Activated CD8-positive, alpha-beta T cell treated with anti-CD3 and anti-CD28 coated beads, Interleukin-2, amount 10 ng/mL, durations not matched to agents 7 days and 5 days (primary cell): ENCODE measurements at regions not wholly inside any gene's neighbourhood (a gene's known extent, or its start where the extent isn't known, plus 50 kb on each side); places are given as distances from the start of the nearest gene placed in this dataset.
"Not testable (repeated sequence)": the region's sequence is repeated elsewhere in the genome, so short reads cannot be mapped to it uniquely, and the experiment has no call there.

Experiments
- ATAC-seq: fragments of 150-1000 bp; cut with Tn5 transposase; one replicate; pipeline ENCODE4 v1.10.0; 2021; ENCODE audit warnings: moderate library complexity
- CTCF ChIA-PET: fragments of 350-600 bp; sonication (Branson Sonifier 250); formaldehyde crosslinking; loops from one replicate; lab custom pipeline; 2021; ENCODE audit warnings: antibody characterized with exemption; lab: Charles Lee
- POLR2A ChIA-PET: fragments of 350-600 bp; sonication (Branson Sonifier 250); formaldehyde crosslinking; loops from one replicate; lab custom pipeline; 2021; ENCODE audit warnings: antibody characterized with exemption; lab: Charles Lee
- DNase-seq: peaks from one replicate; pipeline ENCODE4 v3.0.0-alpha.2; 2020
- H3K27ac Mint-ChIP-seq: one replicate; pipeline ENCODE4 v1.8.0; 2021; ENCODE audit warnings: mild to moderate bottlenecking, mixed read lengths
- H3K27me3 Mint-ChIP-seq: one replicate; pipeline ENCODE4 v1.8.0; 2021; ENCODE audit warnings: low read depth, mixed read lengths
- H3K36me3 Mint-ChIP-seq: one replicate; pipeline ENCODE4 v1.8.0; 2021; ENCODE audit warnings: low read depth, mixed read lengths
- H3K4me1 Mint-ChIP-seq: one replicate; pipeline ENCODE4 v1.8.0; 2021; ENCODE audit warnings: low read depth, mixed read lengths
- H3K4me3 Mint-ChIP-seq: one replicate; pipeline ENCODE4 v1.8.0; 2021; ENCODE audit warnings: mild to moderate bottlenecking, mixed read lengths
- H3K9me3 Mint-ChIP-seq: one replicate; pipeline ENCODE4 v1.8.0; 2022; ENCODE audit warnings: mixed read lengths; ENCODE audit not compliant: insufficient read depth

DNA sequence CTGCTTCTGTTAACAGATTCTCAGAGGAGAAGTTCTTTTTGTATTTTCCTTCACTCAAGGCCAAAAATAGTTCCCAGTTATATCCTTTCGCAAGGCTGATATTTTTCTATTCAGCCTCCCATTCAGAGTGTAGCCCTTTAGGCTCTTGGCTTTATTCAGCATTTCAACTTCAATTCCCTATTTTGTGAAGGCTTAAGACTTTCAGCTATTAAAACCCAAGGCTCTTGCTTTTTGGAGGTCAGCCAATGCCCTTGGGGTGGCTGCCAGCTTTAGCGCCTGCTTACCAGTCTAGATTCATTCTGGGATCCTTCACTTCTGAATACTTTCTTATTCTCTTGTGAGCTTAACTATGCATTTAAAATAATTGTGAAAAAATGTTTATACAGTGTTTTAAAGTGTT is 57.3 kb upstream of the ADGRA3 start:
- H3K9me3 Mint-ChIP-seq: peaks cover 8% of the 10 kb centered on the region
- CTCF ChIA-PET: no interaction called here
- no peak for DNase-seq

DNA sequence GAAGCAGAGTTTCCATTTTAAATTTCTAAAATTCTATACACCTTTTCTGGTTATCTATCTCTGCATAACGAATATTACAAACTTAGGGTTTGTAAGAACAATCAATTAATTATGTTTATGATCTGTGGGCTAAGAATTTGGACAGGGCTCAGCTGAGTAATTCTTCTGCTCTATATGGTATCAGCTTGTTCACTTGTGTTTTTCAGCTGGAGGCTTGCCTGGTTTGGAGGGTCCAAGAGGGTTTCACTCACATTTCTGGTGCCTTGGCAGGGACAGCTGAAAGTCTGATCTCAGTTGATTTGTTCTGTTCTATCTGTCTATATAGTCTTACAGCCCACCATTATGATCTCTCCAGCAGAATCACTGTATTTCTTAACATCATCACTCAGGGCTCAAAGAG is 57.8 kb upstream of the ADGRA3 start:
- ATAC-seq (no peak), DNase-seq (no peak)
- no peak overlapping the region for H3K4me3 Mint-ChIP-seq
- no peak overlapping the region for H3K27ac Mint-ChIP-seq
- ChIA-PET POLR2A (no interaction called here), CTCF (no interaction called here)
- H3K4me1 Mint-ChIP-seq: no peaks in the 10 kb centered on the region
- no peaks in the 10 kb centered on the region for H3K36me3 Mint-ChIP-seq
- peaks cover 8% of the 10 kb centered on the region for H3K9me3 Mint-ChIP-seq
- H3K27me3 Mint-ChIP-seq: no peaks in the 10 kb centered on the region

More for the DNA sequence above, 57.3 kb upstream of the ADGRA3 start:
- H3K27me3 Mint-ChIP-seq: no peaks in the 10 kb centered on the region
- no peak overlapping the region for H3K4me3 Mint-ChIP-seq
- POLR2A ChIA-PET: no interaction called here
- no peaks in the 10 kb centered on the region for H3K4me1 Mint-ChIP-seq
- ATAC-seq: no peak
- no peak overlapping the region for H3K27ac Mint-ChIP-seq
- no peaks in the 10 kb centered on the region for H3K36me3 Mint-ChIP-seq

DNA sequence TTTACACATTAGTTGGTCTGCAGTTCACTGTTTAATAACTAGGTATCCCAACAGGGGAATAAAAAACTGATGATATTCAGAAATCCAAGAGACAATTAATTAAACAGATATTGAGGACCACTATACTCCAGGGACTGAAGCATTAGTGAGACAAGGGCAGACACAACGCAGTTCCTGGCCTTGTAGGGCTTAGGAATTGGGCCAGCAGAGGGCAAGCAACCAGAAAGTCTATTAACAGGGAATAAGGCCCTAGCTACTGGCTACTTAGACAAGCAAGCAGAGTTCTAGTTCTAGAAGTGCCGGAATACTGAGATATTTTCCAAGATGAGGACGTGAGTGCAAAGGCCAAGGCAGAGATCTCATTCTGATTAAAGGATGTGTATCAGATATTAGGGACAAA is 58.6 kb upstream of the ADGRA3 start:
- ChIA-PET POLR2A (no interaction called here), CTCF (no interaction called here)
- DNase-seq (no peak), ATAC-seq (no peak)
- peaks cover 8% of the 10 kb centered on the region for H3K9me3 Mint-ChIP-seq
- no peak overlapping the region for H3K4me3 Mint-ChIP-seq
- no peaks in the 10 kb centered on the region for H3K27me3 Mint-ChIP-seq
- H3K36me3 Mint-ChIP-seq: no peaks in the 10 kb centered on the region
- H3K4me1 Mint-ChIP-seq: no peaks in the 10 kb centered on the region
- H3K27ac Mint-ChIP-seq: no peak overlapping the region

DNA sequence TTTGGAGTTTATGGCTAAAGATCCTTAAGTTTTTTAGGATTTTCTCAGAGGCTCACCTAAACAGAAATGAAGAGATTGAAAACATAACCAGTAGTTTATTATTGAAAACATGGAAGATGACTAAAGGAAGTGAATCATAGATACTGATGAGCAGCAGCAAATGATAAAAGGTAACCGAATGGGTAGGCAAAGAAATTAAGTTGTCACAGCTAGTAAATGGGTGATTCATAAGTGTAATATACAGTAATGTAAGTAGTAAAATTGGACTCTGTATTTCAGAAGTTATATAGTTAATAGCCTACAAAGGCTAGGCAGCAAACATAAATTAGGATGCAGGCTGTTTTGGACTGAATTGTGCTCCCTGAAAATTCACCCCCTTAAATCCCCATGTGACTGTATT is 59.0 kb upstream of the ADGRA3 start:
- peaks cover 7% of the 10 kb centered on the region for H3K9me3 Mint-ChIP-seq
- no peak for DNase-seq
- ChIA-PET CTCF (no interaction called here), POLR2A (no interaction called here)
- H3K4me1 Mint-ChIP-seq: no peaks in the 10 kb centered on the region
- no peaks in the 10 kb centered on the region for H3K27me3 Mint-ChIP-seq
- no peak overlapping the region for H3K4me3 Mint-ChIP-seq
- no peak for ATAC-seq
- H3K27ac Mint-ChIP-seq: no peak overlapping the region
- no peaks in the 10 kb centered on the region for H3K36me3 Mint-ChIP-seq

DNA sequence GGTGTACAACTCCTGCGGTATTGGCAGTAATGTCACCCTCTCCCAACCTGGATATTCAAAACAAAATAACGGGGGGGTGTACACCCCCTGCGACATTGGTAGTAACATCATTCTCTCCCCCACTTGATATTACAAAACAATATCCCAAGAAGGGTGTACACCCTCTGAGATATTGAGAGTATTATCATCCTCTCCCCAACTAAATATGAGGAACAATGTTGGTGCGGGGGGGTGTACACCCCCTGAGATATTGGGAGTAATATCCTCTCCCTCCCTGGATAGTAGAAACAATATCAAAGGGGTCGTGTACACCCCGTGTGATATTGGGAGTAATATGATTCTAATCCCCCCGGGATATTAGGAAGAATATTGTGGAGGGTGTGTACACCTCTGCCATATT is 71.4 kb upstream of the ADGRA3 start:
- no peak overlapping the region for H3K27ac Mint-ChIP-seq
- no peaks in the 10 kb centered on the region for H3K27me3 Mint-ChIP-seq
- DNase-seq: no peak
- H3K9me3 Mint-ChIP-seq: no peaks in the 10 kb centered on the region
- POLR2A ChIA-PET: no interaction called here
- no peak overlapping the region for H3K4me3 Mint-ChIP-seq
- CTCF ChIA-PET: no interaction called here
- no peaks in the 10 kb centered on the region for H3K4me1 Mint-ChIP-seq
- peak; percentile 27 for ATAC-seq
- H3K36me3 Mint-ChIP-seq: no peaks in the 10 kb centered on the region

DNA sequence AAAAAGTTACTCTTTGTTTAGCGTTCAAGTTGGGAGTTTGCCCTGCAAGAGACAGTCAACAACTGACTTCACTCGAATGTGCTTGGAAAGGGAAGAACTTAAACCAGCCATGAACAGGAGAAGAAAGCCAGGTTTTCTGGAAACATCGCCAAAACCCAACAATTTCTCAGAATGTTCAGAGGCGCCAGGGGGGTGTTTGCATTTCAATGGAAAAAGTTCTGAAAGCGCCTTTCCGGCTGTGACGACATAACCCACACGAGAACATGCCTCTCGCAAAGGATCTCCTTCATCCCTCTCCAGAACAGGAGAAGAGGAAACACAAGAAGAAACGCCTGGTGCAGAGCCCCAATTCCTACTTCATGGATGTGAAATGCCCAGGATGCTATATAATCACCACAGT is 78.1 kb upstream of the ADGRA3 start:
- ChIA-PET POLR2A (no interaction called here), CTCF (no interaction called here)
- Mint-ChIP-seq H3K27ac (no peak overlapping the region), H3K4me1 (no peaks in the 10 kb centered on the region), H3K4me3 (no peak overlapping the region), H3K36me3 (no peaks in the 10 kb centered on the region), H3K27me3 (no peaks in the 10 kb centered on the region), H3K9me3 (no peaks in the 10 kb centered on the region)
- ATAC-seq: no peak
- DNase-seq: no peak

DNA sequence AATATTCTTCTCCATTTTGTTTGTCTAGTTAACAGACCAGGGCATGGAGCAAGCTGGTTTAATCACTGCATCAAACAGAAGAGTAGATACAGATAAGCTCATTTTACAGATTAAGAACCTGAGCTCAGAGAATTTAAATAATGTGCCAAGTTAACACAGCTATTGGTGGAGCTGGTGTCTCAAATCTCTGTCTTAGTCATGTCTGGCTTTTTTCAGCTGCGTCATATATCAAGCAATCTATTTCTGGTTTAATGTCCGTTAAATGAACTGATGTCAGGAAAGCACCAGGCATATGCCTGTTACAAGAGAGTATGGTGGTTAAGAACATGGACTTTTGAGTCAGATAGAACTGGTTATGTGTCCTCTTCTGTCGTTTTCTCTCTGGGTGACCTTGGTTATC is 79.8 kb upstream of the ADGRA3 start:
- Mint-ChIP-seq H3K4me1 (no peaks in the 10 kb centered on the region), H3K4me3 (no peak overlapping the region), H3K27ac (no peak overlapping the region), H3K9me3 (no peaks in the 10 kb centered on the region), H3K36me3 (no peaks in the 10 kb centered on the region), H3K27me3 (no peaks in the 10 kb centered on the region)
- POLR2A ChIA-PET: no interaction called here
- CTCF ChIA-PET: interaction anchor here (1.0 kb wide), 1 partner anchor 150 kb away, joined by 3 read pairs; no protein-coding TSS in a partner anchor
- DNase-seq: no peak
- no peak for ATAC-seq

DNA sequence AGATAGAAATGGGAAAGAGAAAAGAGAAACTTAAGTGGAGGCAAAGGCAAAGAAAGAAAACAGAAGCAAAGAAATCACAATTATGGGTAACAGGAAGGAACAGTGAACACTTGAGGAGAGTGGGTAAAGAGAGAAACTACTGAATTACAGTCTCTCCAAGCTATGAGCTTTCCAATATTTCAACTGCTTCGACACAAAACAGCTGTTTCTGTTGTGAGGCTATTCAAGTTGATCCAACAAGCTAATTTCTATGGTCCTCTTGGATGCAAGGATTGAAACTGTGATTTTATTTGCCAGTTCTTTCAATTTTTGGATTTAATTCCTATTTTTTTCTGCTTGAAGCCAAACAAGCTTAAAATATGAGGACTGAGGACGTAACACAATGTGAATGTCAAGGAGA is 80.5 kb upstream of the ADGRA3 start:
- H3K27ac Mint-ChIP-seq: no peak overlapping the region
- no peaks in the 10 kb centered on the region for H3K27me3 Mint-ChIP-seq
- CTCF ChIA-PET: interaction anchor here (1.0 kb wide), 1 partner anchor 151 kb away, joined by 3 read pairs; no protein-coding TSS in a partner anchor

DNA sequence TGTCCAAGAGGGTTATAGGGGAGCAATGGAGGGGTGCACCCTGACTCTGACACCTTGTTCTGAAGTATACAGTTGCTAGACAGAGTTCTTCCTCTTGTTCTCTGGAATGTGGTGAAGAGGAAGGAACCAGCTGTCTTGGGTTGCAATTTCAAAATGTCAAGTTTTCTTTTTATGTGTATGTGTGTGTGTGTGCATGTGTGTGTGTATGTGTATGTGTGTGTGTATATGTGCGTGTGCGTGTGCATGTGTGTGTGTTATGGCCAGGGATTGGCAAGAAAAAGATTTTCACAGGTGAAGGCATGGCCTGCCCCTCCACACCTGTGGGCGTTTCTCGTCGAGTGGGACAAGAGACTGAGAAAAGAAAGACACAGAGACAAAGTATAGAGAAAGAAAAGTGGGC is 81.6 kb upstream of the ADGRA3 start:
- H3K4me3 Mint-ChIP-seq: no peak overlapping the region
- no peaks in the 10 kb centered on the region for H3K4me1 Mint-ChIP-seq
- ChIA-PET CTCF (no interaction called here), POLR2A (no interaction called here)
- no peak overlapping the region for H3K27ac Mint-ChIP-seq
- no peaks in the 10 kb centered on the region for H3K9me3 Mint-ChIP-seq
- ATAC-seq (no peak), DNase-seq (no peak)
- H3K36me3 Mint-ChIP-seq: no peaks in the 10 kb centered on the region
- no peaks in the 10 kb centered on the region for H3K27me3 Mint-ChIP-seq

More for the DNA sequence above, 80.5 kb upstream of the ADGRA3 start:
- ATAC-seq (no peak), DNase-seq (no peak)
- no peak overlapping the region for H3K4me3 Mint-ChIP-seq
- H3K36me3 Mint-ChIP-seq: no peaks in the 10 kb centered on the region
- H3K9me3 Mint-ChIP-seq: no peaks in the 10 kb centered on the region
- POLR2A ChIA-PET: no interaction called here
- H3K4me1 Mint-ChIP-seq: no peaks in the 10 kb centered on the region

DNA sequence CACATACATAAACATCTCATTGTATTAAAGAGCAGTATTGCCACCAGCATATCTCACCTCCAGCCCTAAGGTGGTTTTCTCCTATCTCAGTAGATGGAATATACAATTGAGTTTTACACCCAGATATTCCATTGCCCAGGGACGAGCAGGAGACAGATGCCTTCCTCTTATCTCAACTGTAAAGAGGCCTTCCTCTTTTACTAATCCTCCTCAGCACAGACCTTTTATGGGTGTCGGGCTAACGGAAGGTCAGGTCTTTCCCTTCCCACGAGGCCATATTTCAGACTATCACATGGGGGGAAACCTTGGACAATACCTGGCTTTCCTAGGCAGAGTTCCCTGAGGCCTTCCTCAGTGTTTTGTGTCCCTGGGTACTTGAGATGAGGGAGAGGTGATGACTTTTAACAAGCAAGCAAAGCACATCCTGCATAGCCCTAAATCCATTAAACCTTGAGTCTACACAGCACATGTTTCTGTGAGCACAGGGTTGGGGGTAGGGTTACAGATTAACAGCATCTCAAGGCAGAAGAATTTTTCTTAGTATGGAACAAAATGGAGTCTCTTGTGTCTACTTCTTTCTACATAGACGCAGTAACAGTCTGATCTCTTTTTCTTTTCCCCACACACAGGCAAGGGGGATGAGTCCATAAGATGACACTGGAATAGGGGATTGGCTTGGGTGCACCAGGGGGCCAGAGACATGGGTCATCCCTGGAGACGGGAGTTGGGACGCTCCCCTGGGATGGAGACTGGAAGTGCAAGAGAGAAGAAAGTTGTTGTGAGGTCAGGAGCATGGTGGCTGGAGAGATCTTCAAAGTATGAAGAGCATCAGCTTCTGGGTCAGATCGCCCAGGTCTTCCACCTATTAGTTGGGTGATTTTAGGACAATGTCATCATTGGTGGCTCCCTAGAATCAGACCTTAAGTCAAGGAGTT is 82.5 kb upstream of the ADGRA3 start:
- H3K9me3 Mint-ChIP-seq, DNase-seq, ATAC-seq, H3K27ac Mint-ChIP-seq, H3K4me3 Mint-ChIP-seq, H3K36me3 Mint-ChIP-seq, H3K4me1 Mint-ChIP-seq, H3K27me3 Mint-ChIP-seq, CTCF ChIA-PET, POLR2A ChIA-PET: not testable (repeated sequence)

DNA sequence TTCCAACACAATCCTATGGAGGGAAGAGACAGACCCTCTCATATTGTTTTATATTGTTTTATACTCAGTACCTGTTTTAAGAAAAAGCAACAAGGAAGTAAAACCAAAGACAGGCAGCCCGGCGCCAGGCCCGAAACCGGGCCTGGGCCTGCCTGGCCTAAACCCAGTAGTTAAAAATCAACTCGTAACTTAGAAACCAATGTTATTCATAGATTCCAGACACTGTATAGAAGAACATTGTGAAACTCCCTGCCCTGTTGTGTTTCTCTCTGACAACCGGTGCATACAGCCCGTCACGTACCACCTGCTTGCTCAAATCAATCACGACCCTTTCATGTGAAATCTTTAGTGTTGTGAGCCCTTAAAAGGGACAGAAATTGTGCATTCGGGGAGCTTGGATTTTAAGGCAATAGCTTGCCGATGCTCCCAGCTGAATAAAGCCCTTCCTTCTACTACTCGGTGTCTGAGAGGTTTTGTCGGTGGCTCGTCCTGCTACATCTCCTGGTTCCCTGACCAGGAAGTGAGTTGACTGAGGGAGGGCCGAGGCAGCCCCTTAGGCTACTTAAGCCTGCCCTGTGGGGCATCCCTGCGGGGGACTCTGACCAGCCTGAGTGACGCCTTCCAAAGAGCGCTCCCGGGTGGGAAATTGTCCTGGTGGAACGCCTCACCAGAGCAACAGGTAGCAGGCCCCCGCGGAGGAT is 83.5 kb upstream of the ADGRA3 start:
- H3K27ac Mint-ChIP-seq, POLR2A ChIA-PET, ATAC-seq, DNase-seq, H3K36me3 Mint-ChIP-seq, H3K27me3 Mint-ChIP-seq, H3K4me3 Mint-ChIP-seq, CTCF ChIA-PET, H3K9me3 Mint-ChIP-seq, H3K4me1 Mint-ChIP-seq: not testable (repeated sequence)

DNA sequence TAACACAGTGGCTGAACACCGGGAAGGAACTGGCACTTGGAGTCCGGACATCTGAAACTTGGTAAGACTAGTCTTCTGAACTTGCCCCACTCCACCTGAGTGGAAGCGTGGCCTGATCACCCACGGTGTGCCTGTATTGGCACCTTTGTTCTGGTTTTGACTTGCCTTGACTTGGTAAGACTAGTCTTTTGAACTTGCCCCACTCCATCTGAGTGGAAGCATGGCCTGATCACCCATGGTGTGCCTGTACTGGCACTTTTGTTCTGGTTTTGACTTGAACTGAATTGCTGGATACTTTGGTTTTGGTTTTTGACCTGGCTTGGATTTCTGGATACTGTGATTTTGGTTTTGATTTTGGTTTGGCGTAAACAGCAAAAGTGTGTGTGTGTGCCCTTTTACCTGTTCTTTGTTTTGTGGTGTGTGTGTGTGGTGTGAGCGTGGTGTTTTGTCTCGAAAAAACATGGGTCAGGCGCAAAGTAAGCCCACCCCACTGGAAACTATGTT is 84.1 kb upstream of the ADGRA3 start:
- CTCF ChIA-PET: not testable (repeated sequence)

More for the DNA sequence above, 84.1 kb upstream of the ADGRA3 start:
- POLR2A ChIA-PET, H3K27ac Mint-ChIP-seq, ATAC-seq, H3K9me3 Mint-ChIP-seq, DNase-seq, H3K36me3 Mint-ChIP-seq, H3K4me1 Mint-ChIP-seq, H3K27me3 Mint-ChIP-seq, H3K4me3 Mint-ChIP-seq: not testable (repeated sequence)
